SH-SY5Y (cell line): ENCODE measurements at regions not wholly inside any gene's neighbourhood (a gene's known extent, or its start where the extent isn't known, plus 50 kb on each side); places are given as distances from the start of the nearest gene placed in this dataset.

Source experiments
- GATA2 ChIP-seq: IDR thresholded peaks from 2 replicates; pipeline ENCODE4 v1.6.1; 2011; ENCODE audit warnings: mild to moderate bottlenecking, low read depth, low read length
- GATA3 ChIP-seq: IDR thresholded peaks from 2 replicates; pipeline ENCODE4 v1.6.1; 2011; ENCODE audit warnings: low read depth, mild to moderate bottlenecking, low read length, moderate library complexity

DNA sequence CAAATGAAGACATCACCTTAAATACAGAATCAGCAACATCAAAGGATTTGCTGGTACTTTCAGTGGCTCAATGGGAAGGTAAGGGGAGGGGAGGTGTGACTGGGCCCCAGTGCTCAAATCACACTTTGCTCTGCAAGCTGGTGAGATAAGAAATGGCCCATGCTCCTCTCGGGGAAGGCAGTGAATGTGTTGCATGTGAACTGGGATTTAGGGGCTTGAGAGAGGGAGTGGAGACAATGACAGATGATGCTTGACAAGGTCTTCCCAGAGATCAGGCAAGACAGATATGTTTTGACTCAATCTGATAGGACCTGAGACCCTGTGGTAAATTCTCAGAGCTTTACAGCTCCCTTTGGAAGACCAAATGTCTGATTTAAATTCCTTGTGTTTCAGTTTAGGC is 233.0 kb upstream of the PROK2 start:
- TF ChIP-seq GATA2 (no peak), GATA3 (no peak)

DNA sequence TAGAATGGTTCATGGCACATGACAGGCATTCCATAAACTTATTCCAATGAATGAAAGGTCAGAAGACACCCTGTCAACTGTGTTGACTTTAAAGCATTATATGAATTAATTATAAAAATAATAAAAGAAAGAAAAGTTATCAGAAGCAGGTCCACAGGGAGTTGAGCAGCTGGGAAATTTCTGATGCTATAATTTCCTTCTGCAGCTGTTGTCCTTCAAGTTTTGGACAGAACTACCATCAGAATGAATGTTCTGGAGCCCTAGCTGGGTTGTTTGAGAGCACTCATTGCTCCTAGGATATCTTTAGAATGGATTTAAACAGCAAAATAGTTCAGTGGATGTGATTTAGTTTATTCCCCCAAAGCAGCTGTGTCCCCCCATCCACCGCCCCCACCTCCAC is 232.4 kb upstream of the PROK2 start:
- TF ChIP-seq GATA2 = no peak
- no peak for TF ChIP-seq GATA3

DNA sequence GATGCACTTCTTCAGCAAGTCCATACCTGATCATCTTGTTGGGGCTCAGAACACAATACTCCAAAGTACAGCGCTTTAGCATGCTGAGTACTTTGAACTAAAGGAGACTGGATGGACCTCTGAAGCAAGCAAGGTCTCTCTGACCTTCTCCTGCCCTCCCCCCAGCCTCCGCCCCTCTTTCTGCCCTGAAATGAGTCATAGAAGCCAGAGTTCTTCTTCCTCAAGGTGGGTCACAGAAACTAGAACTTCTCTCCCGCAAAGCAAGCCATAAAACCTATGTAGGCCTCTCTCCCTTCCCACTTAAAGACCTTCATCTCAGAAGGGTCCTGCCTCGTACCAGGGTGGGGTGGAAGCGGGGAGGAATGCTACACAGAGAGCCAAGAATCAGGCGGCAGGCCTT is 230.5 kb upstream of the PROK2 start:
- TF ChIP-seq GATA2 (no peak), GATA3 (no peak)

DNA sequence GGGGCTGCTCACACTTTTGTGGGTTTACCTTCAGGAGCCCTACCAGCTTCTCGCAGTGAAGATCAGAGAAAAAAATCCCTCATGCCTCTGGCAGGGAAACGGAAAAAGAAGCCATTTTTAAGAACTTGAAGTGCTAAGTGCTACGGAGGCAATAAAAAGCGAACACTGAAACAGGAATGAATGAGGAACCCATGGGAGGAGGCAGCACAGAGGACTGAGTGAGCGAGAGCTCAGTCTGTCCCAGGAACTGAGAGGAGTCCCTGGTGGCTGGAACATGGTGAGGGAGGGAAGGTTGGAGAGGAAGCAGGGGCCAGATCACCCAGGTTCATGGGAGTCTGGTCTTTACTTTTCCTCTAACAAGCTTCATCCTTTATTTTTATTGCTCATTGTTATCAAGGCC is 228.1 kb upstream of the PROK2 start:
- TF ChIP-seq GATA3 (no peak), GATA2 (no peak)

DNA sequence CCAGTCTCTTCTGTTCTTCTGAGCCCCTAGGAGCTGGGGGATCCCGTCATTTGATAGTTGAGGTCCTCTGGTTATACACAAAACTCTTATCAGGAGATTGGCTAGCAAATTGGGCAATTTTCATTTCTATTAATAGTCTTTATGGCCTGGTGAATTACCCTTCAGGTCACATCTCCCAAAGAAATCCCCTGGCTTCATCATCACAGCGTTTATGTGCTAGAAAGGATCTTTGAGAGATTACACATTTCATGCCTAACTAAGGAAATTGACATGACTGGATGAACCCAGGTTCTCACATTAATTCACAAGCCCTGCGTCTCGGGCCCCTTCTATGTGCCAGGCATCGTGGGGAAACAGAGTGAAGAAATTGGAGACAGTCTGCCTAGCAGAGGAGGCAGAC is 227.4 kb upstream of the PROK2 start:
- no peak for TF ChIP-seq GATA3
- no peak for TF ChIP-seq GATA2

DNA sequence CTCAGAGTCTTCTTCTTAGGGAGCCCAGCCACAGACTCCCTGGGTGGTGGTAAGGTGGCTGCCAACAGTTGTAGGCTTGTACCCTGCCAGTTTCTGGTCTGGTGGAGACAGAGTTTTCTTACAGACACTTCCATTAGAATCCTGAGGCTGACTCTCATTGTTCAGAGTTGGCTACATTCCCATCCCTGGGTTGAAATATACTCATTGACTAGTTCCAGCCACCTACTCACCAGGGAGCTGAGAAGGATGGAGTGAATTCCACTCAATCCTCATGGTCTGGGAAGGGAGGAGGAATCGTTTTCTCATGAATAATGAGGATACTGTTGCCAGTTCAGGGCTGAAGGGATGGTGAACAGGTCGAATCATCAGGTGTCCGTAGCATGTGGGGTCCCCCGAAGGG is 226.5 kb upstream of the PROK2 start:
- no peak for TF ChIP-seq GATA2

DNA sequence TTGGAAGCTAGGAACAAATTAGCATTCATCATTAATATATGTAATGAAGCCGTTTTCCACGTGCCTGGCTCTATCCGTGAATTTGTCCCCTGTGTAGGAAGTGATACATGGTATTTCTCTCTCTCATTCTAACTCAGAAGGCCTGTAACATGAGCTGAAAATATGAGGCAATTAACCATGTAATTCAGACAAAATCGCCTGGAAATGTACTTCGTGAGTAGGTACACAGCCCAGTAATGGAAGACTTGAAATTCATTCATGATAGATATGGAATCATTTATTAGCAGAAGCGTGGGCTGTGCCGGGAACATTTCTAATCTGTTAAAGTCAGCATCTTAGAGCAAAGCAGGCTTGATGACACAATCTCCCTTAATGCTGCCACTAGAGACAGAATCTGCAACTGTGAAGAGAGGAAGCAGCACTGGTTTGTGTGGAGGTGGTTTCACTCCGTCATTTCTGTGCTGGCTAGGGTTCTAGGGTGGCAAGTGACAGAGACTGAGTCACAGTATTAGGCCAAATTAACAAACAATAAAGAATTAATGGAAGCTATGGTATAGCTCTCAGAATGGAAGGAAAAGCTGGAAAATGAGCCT is 225.0 kb upstream of the PROK2 start:
- TF ChIP-seq GATA2 (no peak), GATA3 (no peak)

DNA sequence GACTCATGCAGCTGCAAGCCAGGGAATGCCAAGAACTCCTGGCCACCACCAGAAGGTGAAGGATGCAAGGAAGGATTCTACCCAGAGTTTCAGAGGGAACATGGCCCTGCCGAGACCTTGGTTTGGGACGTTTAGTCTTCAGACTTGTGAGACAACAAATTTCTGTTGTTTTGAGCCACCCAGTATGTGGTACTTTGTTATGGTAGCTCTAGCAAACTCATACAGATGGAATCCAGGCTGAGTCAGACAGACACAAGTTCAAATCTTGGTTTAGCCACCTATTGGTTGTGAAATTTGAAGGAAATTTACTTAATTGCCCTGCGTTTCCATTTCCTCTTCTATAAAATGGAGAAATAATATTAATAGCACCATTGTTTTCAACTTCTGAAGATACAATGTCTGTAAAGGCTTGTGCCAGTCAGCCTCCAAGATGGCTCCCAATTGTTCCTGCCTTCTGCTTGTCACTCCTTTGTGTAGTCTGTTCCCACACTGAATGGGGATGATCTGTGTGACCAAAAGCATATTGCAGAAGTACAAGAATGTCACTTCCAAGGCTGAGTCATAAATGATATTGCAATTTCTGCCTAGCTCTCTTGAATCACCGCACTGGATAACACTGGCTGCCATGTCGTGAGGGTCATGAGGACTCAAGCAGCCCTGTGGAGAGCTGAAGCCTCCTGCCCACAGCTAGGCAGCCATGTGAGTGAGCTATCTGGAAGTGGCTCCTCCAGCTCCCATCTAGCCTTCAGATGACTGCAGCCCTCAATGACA is 223.5 kb upstream of the PROK2 start:
- TF ChIP-seq GATA3 (no peak), GATA2 (no peak)

DNA sequence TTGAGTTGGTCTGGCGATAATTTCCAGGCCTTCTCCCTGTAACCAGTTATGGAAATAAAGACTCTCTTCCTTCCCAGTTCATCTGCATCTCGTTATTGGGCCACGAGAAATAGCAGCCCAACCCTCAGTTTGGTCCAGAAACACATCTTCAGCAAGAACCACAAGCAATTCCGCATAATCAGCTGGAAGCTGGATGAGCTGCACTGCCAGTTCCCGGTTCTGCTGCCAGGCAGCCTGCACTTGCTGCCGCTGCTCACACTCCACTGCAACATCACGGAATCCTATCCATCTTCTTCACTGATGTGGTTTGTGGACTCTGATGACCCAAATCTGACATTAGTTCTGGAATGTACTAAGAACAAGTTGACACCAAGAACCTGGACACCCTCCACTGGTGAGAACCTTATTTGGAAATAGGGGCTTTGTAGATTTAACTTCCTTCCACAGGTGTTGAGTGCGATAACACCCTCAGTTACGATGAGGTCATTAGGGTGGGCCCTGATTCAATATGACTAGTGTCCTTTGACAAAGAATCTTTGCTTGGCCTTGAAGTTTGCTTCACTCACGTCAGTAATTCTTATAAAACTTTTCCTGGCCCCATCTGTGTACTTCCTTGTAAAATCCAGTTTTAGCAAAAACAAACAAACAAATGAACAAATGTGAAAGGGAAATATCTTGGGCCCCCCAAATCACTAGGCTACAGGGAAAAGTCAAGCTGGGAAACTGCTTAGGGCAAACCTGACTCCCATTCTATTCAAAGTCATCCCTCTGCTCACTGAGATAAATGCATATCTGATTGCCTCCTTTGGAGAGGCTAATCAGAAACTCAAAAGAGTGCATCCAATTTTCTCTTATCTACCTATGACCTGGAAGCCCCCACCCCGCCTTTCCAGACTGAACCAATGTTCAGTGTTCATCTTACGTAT is 221.9 kb upstream of the PROK2 start:
- TF ChIP-seq GATA2 (no peak), GATA3 (no peak)

DNA sequence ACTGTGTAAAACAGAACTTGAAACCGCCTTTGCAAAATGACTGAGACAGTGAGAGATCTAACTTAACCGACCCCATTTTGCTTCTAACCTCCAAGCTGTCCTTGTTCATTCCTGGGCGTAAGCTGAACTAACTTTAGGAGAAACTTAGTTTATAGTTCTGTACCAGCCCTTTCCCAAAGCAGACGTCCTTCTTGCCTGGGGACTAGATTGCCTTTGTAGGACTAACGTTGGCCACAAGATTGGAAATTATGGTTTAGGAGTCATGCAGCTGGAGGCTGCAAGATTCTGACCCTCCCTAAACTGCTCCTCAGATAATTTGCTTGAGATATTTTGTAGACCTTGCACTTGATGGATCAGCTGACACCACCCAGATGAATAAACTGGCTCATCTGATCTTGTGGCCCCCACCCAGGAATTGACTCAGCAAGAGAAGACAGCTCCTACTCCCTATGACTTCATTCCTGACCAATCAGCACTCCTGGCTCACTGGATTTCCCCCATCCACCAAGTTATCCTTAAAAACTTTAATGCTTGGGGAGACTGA is 219.9 kb upstream of the PROK2 start:
- TF ChIP-seq GATA3 (no peak), GATA2 (no peak)

DNA sequence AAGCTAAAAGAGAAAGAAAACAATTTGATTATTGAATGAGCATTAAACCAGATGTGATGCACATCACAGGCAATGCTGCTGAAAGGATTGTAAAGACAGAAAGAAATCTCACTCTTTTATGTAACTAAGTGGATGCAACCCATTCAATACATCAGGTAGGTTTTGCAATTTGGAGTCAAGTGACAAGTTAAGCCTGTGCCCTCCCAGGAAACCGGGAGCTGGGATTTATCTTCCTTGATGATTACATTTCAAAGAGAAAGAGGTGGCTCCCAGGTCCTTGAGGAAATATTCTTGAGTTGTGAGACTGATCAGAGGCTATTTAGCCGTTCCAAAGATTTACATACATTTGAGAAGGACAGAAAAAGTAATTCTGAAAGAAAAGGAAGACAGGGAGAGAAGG is 219.0 kb upstream of the PROK2 start:
- no peak for TF ChIP-seq GATA2
- TF ChIP-seq GATA3 = no peak

DNA sequence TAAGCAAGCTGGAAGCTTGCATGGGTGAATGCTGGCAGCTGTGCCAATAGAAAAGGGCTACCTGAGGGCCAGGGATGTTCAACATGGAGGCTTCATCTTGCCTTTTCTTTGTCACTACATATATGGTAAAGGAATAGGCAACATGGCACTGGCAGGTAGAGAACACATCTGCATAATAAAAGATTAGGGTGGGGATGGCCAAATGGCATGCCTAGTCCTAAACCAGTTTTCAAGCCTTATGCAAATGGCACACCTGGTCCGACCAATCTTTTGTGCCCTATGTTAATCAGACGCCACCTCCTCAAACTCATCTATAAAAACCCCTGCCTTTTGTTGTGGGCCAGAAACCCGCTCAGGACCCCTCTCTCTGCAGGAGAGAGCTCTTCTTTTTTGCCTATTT is 216.8 kb upstream of the PROK2 start:
- no peak for TF ChIP-seq GATA2
- no peak for TF ChIP-seq GATA3

DNA sequence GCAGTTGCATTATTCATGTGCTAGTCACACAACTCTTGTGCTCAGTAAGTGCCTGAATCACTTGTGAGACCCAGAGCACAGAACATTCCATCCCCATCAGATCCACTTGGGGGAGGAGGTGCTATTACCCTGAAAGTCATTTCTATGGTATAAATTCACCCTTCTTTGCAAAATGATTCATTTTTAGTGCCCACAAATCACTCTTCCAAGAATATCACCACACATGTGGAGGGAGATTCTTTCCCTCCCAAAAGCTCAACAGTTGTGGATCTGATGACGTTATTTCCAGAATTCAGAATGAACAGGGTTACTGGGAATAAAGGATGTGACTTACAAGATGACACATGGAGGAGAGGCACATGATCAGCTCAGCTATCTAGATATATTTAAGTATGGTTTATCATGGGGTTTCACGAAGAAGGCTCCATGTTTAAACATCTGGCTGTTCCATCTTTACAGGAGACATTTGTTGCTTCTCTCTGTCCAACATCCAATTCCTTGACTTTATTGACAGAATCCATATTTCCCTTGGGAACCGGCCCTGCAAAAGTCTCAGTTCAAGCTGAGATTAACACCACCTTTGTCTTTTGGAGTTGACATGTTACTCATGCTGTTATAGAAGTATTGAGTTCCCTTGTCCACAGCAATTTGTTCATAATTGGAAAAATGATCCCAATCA is 214.2 kb upstream of the PROK2 start:
- TF ChIP-seq GATA3 (no peak), GATA2 (no peak)

DNA sequence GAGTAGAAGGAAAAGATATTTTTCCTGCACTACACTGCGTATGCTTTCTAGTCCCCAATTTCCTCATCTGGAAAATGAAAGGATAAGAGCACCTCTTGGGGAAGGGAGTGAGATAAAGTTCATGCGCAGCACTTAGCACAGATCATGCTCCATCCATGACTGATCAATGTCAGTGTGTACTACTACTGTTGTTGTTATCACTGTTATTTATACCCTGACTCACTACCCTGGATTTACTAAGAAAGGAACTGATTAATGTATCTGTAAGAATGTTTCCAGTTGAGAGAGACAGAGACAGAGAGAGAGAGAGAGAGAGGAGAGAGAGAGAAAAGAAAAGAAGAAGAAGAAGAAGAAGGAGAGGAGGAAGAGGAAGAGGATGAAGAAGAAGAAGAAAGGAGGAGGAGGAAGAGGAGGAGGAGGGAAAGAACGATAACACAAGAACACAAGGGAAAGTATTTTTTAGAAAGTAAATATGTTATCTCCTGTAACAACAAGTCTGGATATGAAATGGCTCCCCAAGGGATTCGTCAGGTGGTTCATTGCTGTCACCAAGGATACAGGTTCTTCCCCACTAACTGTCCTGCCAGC is 212.2 kb upstream of the PROK2 start:
- no peak for TF ChIP-seq GATA3

DNA sequence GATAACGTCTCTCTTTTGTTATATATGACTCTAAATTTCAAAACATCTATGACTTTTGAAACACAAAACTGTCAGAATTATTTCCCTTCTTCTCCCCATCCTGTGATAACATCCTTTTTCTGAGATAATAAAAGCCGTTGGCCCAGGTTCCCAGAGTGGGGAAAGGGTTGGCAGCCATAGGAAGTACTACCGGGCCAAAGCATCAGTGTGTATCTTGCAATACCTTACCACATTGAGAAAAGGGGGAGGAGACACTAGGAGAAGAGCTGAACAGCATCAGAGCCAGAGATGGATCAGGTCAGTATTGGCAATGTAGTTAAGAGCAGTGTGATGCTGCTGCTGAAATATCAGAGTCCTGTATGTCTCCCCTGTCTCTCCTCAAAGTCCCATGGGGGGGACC is 210.0 kb upstream of the PROK2 start:
- TF ChIP-seq GATA3 (no peak), GATA2 (no peak)
